ENCODE measurements at regions not wholly inside any gene's neighbourhood (a gene's known extent, or its start where the extent isn't known, plus 50 kb on each side); places are given as distances from the start of the nearest gene placed in this dataset.

DNA sequence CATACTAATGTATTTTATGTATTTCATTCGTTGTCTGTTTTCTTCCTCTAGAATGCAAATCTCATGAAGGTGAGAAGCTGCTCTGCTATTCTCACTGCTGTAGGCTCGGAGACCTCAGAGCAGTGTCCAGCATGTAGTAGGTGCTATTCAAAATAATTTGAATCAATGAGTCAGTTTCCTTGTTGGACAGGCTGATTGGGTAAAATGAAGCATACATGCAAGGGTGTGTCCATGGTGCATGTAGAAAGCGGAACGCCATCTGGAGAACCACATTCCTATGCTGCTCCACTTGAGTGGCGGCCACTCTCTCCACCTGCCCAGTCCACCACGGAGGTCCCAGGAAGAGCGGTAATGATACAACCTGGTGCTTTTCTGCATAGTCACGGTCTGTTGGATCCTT, 412.1 kb downstream of the QKI start:
- Histone ChIP-seq H3K27ac (no peak overlapping the region), H3K9me3 (no peaks in the 10 kb centered on the region), H3K27me3 (no peaks in the 10 kb centered on the region), H3K4me1 (no peaks in the 10 kb centered on the region), H3K36me3 (no peaks in the 10 kb centered on the region), H3K4me3 (no peak overlapping the region)
- DNase-seq, result no peak
- ATAC-seq, result peak; percentile 41
- intact Hi-C loops (cut with DNase I), result no loop called here
- TF ChIP-seq, protein P1, sequence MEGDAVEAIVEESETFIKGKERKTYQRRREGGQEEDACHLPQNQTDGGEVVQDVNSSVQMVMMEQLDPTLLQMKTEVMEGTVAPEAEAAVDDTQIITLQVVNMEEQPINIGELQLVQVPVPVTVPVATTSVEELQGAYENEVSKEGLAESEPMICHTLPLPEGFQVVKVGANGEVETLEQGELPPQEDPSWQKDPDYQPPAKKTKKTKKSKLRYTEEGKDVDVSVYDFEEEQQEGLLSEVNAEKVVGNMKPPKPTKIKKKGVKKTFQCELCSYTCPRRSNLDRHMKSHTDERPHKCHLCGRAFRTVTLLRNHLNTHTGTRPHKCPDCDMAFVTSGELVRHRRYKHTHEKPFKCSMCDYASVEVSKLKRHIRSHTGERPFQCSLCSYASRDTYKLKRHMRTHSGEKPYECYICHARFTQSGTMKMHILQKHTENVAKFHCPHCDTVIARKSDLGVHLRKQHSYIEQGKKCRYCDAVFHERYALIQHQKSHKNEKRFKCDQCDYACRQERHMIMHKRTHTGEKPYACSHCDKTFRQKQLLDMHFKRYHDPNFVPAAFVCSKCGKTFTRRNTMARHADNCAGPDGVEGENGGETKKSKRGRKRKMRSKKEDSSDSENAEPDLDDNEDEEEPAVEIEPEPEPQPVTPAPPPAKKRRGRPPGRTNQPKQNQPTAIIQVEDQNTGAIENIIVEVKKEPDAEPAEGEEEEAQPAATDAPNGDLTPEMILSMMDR (IDR thresholded peaks at IDR 0.05), result no peak

DNA sequence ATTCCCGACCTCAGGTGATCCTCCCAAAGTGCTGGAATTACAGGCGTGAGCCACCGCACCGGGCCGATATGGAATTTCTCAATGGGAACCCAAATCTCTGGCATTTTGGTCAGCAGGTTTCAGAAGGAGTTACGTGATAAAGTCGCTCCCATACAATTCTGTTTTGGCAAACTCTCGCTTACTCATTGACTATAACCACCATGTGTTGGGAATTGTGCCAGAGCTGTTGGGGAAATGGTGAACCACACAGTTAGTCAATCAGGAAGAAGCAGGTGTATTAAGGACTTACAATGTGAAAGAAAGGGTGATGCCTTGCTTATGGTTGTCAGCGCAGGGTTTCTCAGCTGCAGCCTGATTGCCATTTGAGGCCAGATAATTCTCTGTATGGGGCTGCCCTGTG, 410.5 kb downstream of the QKI start:
- intact Hi-C loops (cut with DNase I), result no loop called here
- Histone ChIP-seq H3K9me3 (no peaks in the 10 kb centered on the region), H3K27me3 (no peaks in the 10 kb centered on the region), H3K36me3 (no peaks in the 10 kb centered on the region), H3K4me1 (no peaks in the 10 kb centered on the region), H3K4me3 (no peak overlapping the region), H3K27ac (no peak overlapping the region)
- DNase-seq (no peak), ATAC-seq (no peak)
- TF ChIP-seq, protein P1 (IDR thresholded peaks at IDR 0.05), result no peak

DNA sequence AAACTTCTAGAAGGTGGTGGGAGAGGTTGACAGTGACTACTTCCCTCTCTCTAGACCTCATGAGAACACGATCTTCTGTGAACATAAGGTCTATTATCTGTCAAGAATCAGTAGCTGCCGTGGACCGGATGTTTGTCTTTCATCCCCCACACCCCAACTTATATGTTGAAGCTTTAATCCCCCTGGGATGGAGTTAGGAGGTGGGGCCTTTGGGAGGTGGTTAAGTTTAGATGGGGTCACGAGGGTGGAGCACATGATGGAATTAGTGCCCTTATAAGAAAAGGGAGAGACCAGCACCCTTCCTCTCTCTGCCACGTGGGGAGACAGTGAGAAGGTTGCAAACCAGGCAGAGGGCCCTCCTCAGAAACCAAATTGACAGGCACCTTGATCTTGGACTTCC, 409.1 kb downstream of the QKI start:
- no peaks in the 10 kb centered on the region for H3K4me1 ChIP-seq
- DNase-seq (no peak), ATAC-seq (no peak)
- TF ChIP-seq, protein P1 (IDR thresholded peaks at IDR 0.05), result no peak
- H3K27me3 ChIP-seq, result no peaks in the 10 kb centered on the region
- no peaks in the 10 kb centered on the region for H3K36me3 ChIP-seq
- no peaks in the 10 kb centered on the region for H3K9me3 ChIP-seq
- H3K4me3 ChIP-seq, result no peak overlapping the region
- no peak overlapping the region for H3K27ac ChIP-seq
- intact Hi-C loops (cut with DNase I), result no loop called here

DNA sequence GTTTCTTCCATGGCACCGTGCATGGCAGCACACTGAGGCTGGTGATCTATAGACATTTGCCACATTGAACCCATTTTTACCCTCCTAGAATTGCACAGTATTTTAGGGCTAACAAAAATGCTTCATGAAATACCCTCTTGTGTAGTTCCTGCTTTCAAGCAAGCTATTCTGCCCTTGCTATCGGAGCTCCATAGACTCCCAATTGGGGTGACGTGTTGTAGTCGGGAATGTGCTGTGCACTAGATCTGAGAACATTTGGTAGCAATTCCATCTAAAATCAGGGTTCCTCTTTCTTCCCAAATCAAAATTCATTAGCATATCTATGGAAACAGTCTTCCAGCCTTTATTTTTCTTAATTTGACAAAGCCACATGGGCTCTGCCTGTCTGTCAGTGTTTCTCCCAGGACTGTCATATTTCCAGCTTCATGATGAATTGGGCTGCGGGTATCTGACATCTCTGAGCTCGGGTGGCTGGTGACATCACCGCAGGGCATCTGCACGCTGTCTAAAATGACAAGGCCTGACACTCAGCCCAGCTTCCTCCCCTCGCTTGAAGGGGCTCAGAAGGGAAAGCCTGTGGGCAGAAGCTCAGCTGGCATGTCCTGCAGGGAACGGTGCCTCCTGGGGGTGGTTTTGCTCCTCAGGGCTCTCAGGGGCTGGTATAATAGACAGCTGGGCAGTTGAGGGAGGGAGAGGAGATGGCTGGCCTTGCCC, 406.4 kb downstream of the QKI start:
- Histone ChIP-seq H3K9me3 (no peaks in the 10 kb centered on the region), H3K36me3 (no peaks in the 10 kb centered on the region), H3K4me1 (no peaks in the 10 kb centered on the region), H3K27me3 (no peaks in the 10 kb centered on the region), H3K27ac (no peak overlapping the region), H3K4me3 (no peak overlapping the region)
- intact Hi-C loops (cut with DNase I), result no loop called here
- TF ChIP-seq, protein P1 (IDR thresholded peaks at IDR 0.05), result no peak
- no peak for DNase-seq
- no peak for ATAC-seq

DNA sequence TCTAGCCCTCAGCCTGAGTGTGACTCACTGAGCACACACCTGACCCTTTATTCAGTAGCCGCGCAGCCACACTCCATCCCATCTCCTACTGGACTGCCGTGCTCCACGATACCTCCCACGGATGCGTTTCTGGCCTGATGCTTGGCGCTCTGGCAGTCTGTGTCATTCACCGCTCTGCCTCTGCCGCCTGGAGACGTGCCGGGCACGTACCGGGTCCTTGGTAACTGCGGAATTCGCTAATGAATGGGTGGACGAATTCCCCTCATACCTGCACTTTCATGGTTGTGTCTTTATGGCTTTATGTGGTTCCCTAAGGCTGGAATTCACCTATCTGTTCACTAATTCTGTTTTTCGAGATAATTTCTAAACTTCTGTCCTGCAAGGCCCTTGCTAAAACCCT, 405.7 kb downstream of the QKI start:
- Histone ChIP-seq H3K27me3 (no peaks in the 10 kb centered on the region), H3K36me3 (no peaks in the 10 kb centered on the region), H3K27ac (no peak overlapping the region), H3K9me3 (no peaks in the 10 kb centered on the region), H3K4me1 (no peaks in the 10 kb centered on the region), H3K4me3 (no peak overlapping the region)
- ATAC-seq, result no peak
- no peak for DNase-seq
- intact Hi-C loops (cut with DNase I), result no loop called here
- TF ChIP-seq, protein P1 (IDR thresholded peaks at IDR 0.05), result no peak

DNA sequence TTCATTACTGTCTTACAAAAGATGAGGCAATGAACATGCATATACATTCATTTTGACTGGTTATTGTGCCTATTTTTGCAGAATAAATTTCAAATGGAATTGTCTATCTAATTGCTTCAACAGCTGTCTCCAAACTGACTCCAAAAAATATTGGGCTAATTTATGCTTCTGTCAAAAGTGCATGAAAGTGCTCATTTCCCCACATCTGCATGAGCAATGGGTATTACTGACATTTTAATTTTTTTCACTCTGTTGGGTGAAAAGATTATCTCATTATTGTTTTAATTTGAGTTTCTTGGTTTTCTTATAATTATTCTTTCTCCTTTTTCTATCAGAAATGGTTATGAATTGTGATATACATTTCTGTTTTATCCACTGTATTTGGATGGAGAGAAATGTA, 404.2 kb downstream of the QKI start:
- H3K9me3 ChIP-seq, result no peaks in the 10 kb centered on the region
- no peak for ATAC-seq

More for the DNA sequence above, 404.2 kb downstream of the QKI start:
- TF ChIP-seq, protein P1 (IDR thresholded peaks at IDR 0.05), result no peak
- H3K27me3 ChIP-seq, result no peaks in the 10 kb centered on the region
- DNase-seq, result no peak
- H3K4me3 ChIP-seq, result no peak overlapping the region
- H3K36me3 ChIP-seq, result no peaks in the 10 kb centered on the region
- intact Hi-C loops (cut with DNase I), result no loop called here
- H3K27ac ChIP-seq, result no peak overlapping the region
- H3K4me1 ChIP-seq, result no peaks in the 10 kb centered on the region
